Brain microvascular endothelial cell (primary cell): ENCODE measurements at regions not wholly inside any gene's neighbourhood (a gene's known extent, or its start where the extent isn't known, plus 50 kb on each side); places are given as distances from the start of the nearest gene placed in this dataset.

Experiments
- DNase-seq: peaks from one replicate; pipeline ENCODE4 v3.0.0-alpha.2; 2020
- H3K27ac ChIP-seq: fragments of 250-450 bp; sonication (Bioruptor Pico); 2 replicates; pipeline ENCODE4 v1.5.1; 2020; ENCODE audit warnings: mild to moderate bottlenecking, moderate library complexity
- H3K27me3 ChIP-seq: fragments of 250-450 bp; sonication (Bioruptor Pico); replicated peaks from 2 replicates; pipeline ENCODE4 v1.5.1; 2020; ENCODE audit warnings: mild to moderate bottlenecking
- H3K36me3 ChIP-seq: fragments of 250-450 bp; sonication (Bioruptor Pico); replicated peaks from 2 replicates; pipeline ENCODE4 v1.5.1; 2020; ENCODE audit warnings: mild to moderate bottlenecking
- H3K4me3 ChIP-seq: 2 replicates; pipeline ENCODE4 v1.5.1; 2011; ENCODE audit warnings: low read depth, mild to moderate bottlenecking, control low read depth, low read length, moderate library complexity
- CTCF ChIP-seq: IDR thresholded peaks from 2 replicates; pipeline ENCODE4 v1.5.1; 2011; ENCODE audit warnings: low read depth, mild to moderate bottlenecking, moderate library complexity, low read length, control low read depth, inconsistent platforms; ENCODE audit errors: missing control alignments
- in situ Hi-C: cut with HindIII; loops from 2 replicates; pipeline ENCODE4 v1.10.0; 2017; ENCODE audit warnings: low sequenced_read_pairs, low pct_ligation_motif_present

GRCh38 chr19:28608292-28608691, 604.7 kb downstream of the UQCRFS1 start:
- TF ChIP-seq CTCF = no peak
- Histone ChIP-seq H3K27me3 (no peaks in the 10 kb centered on the region), H3K4me3 (no peak overlapping the region), H3K36me3 (no peaks in the 10 kb centered on the region), H3K27ac (no peak overlapping the region)
- DNase-seq = no peak
- in situ Hi-C loops = no loop called here

- H3K27ac ChIP-seq = no peak overlapping the region
- no peaks in the 10 kb centered on the region for H3K36me3 ChIP-seq
- no peak for DNase-seq
- in situ Hi-C loops = no loop called here
- TF ChIP-seq CTCF = no peak
- H3K4me3 ChIP-seq = no peak overlapping the region
- H3K27me3 ChIP-seq = no peaks in the 10 kb centered on the region
Observed at GRCh38 chr19:28607066-28607583, 605.8 kb downstream of the UQCRFS1 start.

GRCh38 chr19:28606269-28607032, 606.5 kb downstream of the UQCRFS1 start:
- Histone ChIP-seq H3K27ac (no peak overlapping the region), H3K36me3 (no peaks in the 10 kb centered on the region), H3K4me3 (no peak overlapping the region), H3K27me3 (no peaks in the 10 kb centered on the region)
- no peak for TF ChIP-seq CTCF
- no peak for DNase-seq
- in situ Hi-C loops = no loop called here

GRCh38 chr19:28605501-28606268, 607.3 kb downstream of the UQCRFS1 start:
- Histone ChIP-seq H3K4me3 (no peak overlapping the region), H3K27me3 (no peaks in the 10 kb centered on the region), H3K36me3 (no peaks in the 10 kb centered on the region), H3K27ac (no peak overlapping the region)
- no peak for TF ChIP-seq CTCF
- in situ Hi-C loops = no loop called here
- no peak for DNase-seq

GRCh38 chr19:28603453-28603852, 609.5 kb downstream of the UQCRFS1 start:
- no peak for TF ChIP-seq CTCF
- Histone ChIP-seq H3K4me3 (no peak overlapping the region), H3K36me3 (no peaks in the 10 kb centered on the region), H3K27me3 (no peaks in the 10 kb centered on the region), H3K27ac (no peak overlapping the region)
- in situ Hi-C loops = no loop called here
- DNase-seq = no peak
